ENCODE measurements at regions not wholly inside any gene's neighbourhood (a gene's known extent, or its start where the extent isn't known, plus 50 kb on each side); places are given as distances from the start of the nearest gene placed in this dataset.

GRCh38 chr1:192713921-192714320 is 78.0 kb downstream of the RGS13 start:
- TF ChIP-seq CTCF (IDR thresholded peaks at IDR 0.05; ENCODE audit: insufficient read depth, missing control alignments), result no peak
- FAIRE-seq, result no peak
- no peak for DNase-seq (ENCODE audit: insufficient read length, low spot score)

- FAIRE-seq, result no peak
- TF ChIP-seq CTCF (IDR thresholded peaks at IDR 0.05; ENCODE audit: insufficient read depth, missing control alignments), result no peak
- no peak for DNase-seq (ENCODE audit: insufficient read length, low spot score)
Measured at GRCh38 chr1:192724670-192725069, 84.2 kb upstream of the RGS2 start.

GRCh38 chr1:192726820-192727504 is 81.9 kb upstream of the RGS2 start:
- no peak for TF ChIP-seq CTCF (IDR thresholded peaks at IDR 0.05; ENCODE audit: insufficient read depth, missing control alignments)
- no peak for FAIRE-seq
- no peak for DNase-seq (ENCODE audit: insufficient read length, low spot score)

GRCh38 chr1:192729500-192729899 is 79.3 kb upstream of the RGS2 start:
- no peak for TF ChIP-seq CTCF (IDR thresholded peaks at IDR 0.05; ENCODE audit: insufficient read depth, missing control alignments)
- no peak for DNase-seq (ENCODE audit: insufficient read length, low spot score)
- no peak for FAIRE-seq

GRCh38 chr1:192730198-192730597 is 78.6 kb upstream of the RGS2 start:
- FAIRE-seq (no peak), DNase-seq (ENCODE audit: insufficient read length, low spot score) (no peak)
- no peak for TF ChIP-seq CTCF (IDR thresholded peaks at IDR 0.05; ENCODE audit: insufficient read depth, missing control alignments)

- DNase-seq (ENCODE audit: insufficient read length, low spot score) (no peak), FAIRE-seq (no peak)
- no peak for TF ChIP-seq CTCF (IDR thresholded peaks at IDR 0.05; ENCODE audit: insufficient read depth, missing control alignments)
Measured at GRCh38 chr1:192732787-192733186, 76.1 kb upstream of the RGS2 start.

GRCh38 chr1:192735298-192735915 is 73.4 kb upstream of the RGS2 start:
- FAIRE-seq, result no peak
- no peak for TF ChIP-seq CTCF (IDR thresholded peaks at IDR 0.05; ENCODE audit: insufficient read depth, missing control alignments)
- no peak for DNase-seq (ENCODE audit: insufficient read length, low spot score)
